NCI-H2227 treated with DMSO at 0.1 percent for 48 hours (cell line): ENCODE measurements at regions not wholly inside any gene's neighbourhood (a gene's known extent, or its start where the extent isn't known, plus 50 kb on each side); places are given as distances from the start of the nearest gene placed in this dataset.

Experiments
- DNase-seq: peaks from one replicate; lab custom pipeline; 2025; lab: John Stamatoyannopoulos, UW

DNA sequence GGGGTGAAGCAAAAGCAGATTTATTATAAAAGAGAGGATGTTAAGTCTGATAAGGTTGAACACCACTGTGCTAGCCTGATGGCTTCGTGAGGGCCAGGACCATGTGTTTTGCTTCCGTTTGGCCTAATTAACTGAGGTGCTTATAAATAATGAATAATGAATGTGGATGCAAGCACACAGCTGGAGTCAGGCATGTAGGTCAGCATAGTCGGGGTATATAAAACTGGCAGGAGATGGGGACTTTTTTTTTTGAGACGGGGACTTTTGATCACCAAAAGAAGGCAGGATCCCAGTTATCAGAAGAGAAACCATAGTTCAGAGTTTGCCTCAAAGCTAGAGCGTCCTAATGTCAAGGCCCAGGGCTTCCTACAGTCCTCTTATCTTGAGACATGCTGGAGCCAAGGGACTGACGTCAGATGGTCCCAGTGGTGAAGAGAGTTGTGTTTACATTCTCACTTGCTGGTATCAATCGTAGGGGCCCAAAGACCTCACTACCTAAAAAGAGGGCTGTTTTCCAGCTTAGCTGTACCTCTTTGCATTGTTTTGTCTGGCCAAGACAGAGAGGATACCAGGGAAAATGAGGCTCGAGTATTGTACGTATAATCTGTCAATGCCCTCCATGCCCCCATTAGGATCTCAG lies 50.4 kb downstream of the RTL9 start:
- no peak for DNase-seq

DNA sequence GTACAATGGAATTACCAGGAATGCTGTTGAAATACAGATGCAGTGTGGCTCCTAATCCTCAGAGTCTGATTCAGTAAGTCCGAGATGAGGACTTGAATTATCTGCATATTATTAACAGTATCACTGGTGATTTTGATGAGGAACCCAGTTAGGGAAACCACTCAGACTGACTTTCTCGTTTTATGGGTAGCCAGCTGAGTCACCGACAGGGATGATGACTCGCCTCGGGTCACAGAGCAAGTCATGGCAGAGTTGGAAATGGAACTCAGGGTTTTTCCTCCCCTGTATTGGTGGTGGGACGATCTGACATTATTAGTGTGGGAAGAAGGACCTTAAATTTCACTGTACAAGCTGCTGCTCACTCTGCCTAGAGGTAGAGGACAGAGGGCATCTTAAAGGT lies 51.3 kb downstream of the RTL9 start:
- DNase-seq, result no peak

DNA sequence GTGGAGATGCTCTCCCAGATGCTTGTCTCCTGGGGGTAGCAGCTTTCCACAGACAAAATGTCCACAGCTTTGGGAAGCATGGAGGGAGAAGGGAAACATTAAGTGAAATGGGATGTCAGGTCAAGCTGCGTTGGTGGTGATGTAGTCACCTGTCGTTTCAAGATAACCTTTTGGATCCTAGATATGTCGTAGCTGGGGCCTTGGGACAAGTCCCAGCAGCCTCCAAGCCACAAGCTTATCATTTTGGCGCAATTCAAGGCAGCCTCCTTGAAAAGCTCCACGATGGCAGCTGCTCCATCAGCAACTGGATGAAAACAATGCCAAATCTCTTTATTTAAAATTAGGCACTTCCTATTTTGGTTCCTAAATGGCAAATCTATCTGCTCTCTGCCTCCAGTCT lies 52.0 kb downstream of the RTL9 start:
- DNase-seq, result no peak

DNA sequence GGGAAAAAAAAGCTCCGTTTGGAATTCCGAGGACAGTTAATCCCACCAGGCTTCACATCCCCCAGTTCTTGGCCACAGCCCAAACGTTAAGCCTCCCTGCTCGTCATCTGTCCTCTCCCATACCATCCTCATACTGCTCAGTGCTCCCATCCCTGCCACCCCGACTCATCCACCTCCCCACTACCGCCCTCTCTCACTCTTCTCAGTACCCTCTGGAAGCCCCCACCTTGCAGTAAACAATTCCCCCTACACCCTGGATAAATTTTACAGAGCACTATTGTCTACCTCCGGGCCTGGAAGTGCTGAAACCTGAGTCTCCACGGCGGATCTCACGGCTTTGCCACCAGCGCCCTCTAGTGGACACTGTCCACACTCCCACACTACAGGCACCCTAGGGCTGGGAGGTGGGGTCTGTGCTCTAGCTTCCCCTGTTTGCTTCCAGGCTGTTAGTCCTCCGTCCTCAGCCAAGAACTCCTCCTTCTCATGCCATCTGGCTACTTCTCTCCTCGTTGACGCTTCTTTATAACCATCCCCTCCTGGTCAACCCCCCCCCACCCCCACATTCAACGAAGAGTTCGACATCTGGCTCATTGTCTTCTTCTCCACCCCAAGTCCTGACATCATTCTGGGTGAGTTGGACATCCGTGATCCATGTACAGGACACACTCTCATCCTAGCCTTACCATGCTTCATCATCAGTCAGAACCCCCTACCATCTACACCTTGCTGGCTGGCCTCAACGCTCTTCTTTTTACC lies 54.5 kb downstream of the RTL9 start:
- peak; percentile 80 for DNase-seq

DNA sequence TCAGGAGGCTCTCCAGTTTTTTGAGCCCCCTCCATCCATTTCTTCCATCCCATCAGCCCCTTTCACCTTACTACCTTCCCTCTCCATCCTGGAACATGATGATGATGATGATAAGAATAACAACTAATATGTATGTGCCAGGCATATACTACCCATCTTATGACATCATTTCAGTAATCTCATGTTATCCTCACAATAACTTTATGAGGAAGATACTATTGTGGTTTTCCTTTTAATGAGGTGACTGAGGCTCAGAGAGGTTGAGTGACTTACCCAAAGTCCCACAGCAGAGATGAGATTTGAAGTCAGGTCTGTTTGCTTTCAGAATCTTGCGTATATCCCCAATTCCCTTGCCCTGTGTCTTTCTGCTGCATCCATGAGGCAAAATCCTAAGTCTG lies 55.1 kb downstream of the RTL9 start:
- no peak for DNase-seq

DNA sequence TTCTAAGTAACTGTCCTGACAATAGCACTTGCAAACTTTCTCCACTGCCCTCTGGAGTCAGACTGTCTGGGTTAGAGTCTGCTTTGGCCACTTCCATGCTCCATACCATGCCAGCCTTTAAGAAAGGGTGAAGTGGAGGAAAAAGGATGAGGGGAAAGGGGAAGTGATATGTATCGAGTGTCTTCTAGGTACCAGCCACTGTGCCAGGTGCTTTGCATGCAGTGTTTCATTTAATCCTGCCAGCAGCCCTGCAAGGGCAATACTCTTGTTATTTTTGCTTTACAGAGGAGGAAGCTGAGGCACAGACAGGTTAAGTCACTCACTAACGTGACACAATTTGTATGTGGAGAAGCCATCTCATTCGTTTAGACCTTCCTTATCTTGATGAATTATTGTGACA lies 55.6 kb downstream of the RTL9 start:
- DNase-seq, result no peak

DNA sequence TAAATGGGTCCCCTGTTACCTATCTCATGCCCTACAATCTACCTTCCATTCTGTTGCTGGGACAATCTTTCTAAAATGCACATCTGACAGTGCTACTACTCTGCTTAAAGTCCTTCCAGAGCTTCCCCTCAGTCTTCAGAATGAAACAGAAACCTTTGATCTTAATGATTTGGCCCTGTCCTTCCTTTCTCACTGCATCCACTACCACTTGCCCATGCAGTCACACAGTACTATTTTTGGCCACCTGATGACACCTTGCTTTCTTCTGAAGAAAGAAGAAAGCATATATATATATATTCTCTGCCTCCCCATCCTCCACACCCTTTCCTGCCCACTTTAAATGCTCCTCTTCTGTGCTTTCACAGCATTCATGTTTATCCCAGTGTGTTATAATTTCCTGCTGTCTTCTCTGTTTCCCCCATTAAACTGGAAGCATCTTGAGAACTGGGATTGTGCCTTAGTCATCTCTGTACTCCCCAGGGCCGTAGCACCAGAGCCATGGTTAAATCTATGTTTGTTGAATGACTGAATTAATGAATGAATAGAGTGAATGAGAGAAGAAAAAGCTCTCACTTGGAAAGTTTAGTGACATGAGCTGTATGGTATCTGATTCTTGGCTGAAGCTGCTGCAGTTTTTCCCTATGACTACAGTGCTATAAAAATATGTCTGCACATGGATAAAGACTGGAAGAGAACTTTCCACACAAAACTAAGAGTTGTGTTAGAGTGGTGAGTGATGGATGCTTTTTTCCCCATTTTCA lies 56.2 kb downstream of the RTL9 start:
- DNase-seq, result no peak

DNA sequence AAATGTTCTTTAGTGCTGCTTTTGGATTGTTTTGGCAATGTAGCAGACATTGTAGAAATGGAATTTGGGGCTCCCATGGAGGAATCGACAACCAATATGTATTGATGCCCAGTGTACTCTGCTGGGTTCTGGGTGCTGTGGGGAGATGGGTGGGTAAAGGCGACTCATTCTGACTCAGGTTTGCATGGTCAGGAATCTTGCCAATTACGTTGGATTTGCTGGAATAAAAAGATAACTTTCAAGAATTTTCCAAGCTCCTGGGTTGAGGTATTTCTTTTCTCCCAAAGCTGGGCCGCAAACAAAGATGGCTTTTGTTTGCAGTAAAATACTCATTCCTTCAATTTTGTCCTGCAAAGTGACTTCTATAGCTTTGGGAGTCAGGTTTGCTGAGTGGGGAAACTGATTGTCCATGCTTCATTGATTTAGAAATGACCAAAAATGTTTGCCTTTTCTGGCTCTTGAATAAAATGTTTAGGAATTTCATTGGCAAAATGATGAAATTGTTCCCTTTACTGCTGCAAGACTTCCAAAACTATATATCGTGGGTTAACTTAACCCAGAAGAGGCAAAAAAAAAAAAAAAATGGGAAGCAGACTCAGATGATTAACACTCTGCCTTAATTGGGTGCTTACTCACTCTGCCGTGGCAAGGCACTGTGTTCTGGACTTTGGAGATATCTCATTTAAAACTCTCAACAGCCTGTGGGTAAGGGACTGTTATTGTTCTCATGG lies 57.0 kb downstream of the RTL9 start:
- DNase-seq, result no peak

DNA sequence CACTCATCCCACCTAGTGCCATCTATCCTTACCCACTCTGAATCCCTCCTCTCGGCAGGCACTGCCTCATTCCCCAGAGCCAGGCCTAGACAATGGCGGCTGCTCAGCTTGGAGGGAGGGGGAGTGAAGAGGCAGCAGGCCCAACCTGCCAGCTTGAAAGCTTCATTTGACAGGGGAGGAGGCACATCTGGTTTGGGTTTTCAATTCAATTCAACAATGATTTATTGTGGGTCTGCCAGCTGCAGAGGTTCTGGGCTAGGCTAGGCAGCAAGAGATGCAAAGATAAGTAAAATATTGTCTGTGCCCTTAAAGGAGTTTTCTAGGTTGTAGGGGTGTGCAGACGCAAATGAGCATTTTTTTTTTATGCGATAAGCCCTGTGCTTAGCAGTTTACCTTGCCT lies 58.5 kb downstream of the RTL9 start:
- DNase-seq, result no peak

DNA sequence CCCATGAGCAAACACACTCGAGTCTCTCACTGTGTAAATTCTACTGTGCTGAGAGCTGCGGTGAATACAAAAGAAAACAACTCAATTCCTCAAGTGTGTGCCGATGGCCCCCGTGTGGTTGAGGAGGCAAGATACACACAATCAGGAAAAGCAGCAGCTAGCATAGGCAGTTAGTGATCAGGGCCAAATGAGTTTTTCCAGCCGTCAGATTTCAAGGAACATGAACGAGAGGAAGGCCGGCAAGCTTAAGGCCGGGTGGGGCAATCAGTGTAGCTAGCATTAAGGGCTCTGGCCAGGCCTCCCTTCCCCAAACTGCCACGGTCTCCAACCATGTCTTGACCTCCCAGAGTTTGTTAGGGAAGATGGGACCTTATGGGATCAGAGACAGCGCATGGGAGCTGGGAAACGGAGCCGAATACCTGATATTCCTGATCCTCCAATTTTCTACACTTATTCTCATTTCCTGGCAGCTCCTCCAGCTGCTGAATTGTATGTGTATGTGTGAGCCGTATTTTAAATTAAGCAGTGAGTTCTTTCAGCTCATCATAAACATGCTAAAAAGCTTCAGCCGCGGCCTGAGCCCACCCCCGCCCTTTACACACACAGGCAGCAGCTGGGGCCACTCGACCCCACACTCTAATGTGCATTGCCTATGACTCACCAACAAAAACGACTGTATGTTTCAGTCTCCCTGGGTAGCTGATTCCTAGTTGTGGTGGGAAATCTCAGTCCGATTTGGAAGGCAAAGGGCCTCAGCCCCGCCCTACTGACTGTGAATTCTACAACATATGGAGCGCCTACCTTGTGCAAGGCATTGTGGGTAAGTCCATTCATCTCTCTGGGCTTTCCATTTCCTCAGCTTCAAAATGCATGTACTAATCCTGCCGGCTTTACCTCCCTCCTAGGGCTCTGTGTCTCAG lies 59.9 kb downstream of the RTL9 start:
- DNase-seq, result peak; percentile 57

DNA sequence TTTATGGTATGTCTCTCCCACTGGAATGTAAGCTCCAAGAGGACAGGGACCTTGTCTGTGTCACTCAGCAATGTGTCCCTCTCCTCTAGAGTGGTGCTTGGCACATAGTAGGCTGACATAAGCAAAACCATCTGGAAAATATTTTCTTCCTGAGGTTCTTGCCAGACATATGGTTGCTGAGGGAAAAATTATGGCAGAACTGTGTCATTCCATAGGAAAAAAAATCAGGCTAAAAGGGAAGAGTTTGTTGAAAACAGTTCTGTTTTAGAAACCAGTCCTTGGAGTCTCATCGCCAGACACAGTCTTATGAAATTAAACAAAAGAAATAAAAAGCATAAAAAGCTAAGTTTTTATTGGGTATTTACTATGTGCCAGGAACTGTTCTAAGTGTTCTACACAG lies 60.9 kb downstream of the RTL9 start:
- DNase-seq, result no peak

DNA sequence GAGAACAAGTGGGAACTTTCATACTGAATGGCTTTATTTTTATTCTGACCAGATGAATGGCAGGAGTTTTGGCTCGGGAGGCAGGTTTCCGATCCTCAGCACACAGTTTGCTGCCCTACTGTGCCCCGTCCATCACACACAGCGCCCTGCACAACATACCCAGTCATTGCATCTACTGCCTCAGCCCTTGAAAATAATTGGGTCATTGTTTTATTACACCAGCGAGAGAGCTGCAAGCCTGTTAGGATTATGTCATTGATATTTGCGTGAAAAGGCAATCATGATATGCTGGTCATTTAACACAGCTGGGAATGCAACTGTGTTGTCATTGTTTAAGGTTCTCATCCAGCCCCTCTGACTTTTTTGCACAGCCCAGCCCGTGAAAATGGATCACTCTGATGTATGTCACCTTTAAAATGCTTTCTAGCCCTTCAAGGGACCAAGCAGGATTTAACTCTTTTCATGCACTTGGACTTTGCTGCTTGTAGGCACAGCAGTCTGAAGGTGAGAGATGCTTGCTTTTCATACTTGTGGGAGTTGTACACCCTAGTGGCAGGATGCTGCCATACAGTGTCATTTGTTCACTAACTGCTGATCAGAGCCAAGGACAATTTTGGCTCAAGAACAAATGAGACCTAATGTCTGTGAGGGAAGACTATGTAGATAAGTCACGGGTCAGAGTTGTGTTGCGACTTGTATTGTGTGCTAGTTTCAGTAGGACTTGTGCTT lies 62.3 kb downstream of the RTL9 start:
- no peak for DNase-seq

DNA sequence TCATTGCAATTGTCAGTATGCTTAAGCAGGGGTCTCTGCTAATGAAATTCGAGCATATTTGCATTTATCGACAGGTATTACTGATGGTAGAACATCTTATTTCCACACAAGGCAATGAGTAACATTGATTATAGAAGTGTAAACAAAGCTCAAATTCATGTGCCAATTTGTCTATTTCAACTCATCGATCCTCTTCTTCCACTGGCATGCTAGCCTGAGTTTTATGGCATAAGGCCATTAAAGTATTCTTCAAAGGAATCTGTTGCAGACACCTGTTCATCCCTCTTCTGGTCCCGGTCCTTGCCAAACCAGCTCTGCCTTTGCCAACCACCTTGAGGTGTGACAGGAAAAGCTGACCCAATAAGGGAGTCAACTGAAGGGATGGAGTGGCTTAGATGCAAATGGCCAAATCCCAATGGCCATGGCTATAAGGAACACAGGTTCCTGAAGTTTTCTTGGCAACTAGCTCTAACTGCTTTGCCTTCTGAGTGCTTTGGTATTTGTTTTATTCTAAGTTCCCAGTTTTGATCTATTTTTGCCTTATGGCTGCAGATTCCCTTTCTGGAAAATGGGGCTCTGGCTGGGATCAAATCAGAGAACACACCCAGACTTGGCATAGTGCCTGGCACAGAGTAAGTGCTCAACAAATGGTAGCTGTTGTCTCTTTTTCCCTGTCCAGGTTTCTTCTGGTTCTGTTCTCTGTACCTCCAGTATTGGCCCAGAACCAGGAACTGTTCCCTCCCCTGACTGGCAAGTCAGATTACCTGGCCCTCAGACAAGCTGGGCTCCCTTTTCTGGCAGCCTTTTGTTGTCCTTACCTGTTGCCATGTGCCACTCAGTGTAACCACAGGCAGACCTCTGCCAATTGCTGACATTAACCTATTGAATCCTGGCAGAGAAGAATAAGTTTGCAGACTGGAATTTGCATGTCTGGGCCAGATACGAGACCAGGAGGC lies 63.1 kb downstream of the RTL9 start:
- no peak for DNase-seq

DNA sequence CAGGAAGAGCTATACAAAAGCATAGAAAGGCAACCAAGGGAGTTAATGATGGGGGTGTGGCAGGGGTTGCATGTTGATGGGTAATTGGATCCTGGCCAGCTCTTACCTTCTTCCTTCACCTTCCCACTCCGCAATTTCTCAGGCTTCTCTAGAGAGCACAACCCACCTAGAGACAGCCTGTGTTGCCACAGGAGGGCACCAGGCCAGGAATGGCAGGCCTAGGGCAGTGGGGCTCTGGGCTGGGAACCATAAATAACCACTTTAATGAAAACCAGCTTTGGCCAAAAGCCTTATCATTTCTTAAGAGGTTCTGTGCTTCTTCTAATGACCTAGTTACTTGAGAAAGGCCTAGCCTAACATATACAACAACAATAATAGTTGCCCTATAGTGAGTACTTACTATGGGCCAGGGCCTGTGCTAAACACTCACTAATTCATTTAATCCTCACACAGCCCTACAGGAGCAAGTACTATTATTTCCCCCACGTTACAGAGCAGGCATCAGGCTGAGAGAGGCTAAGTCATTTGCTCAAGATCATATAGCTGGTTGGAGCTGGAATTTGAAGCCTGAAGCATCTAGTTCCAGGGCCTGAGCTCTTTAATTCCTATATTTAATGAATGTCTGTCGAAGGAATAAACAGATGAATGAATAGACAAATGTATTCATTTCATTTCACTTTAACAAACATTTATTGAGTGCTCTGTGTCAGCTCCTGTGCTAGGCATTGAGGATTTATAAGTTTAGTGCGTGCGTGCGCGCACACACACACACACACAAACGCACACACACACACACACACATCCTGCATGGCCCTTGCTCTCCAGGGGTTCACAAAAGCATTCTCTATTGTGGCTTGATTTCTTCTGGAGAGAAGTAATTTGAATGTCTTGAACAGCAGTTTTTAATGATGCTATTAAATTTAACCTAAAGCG lies 66.8 kb downstream of the RTL9 start:
- no peak for DNase-seq

DNA sequence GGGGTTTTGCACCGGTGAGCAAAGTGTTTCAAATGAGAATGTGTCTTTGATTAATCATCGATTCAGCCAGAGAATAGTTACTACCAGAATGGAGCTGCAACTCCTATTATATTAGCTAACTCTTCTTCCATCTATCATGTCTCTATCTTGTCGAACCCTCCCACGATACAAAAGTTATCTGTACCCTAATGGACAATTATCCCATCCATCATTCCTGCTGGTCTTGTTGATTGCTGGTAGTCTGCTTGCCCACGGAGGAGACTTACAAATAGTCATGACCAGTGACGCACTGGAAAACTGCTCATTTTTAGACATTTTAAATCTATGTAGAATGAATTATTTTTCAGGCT lies 67.5 kb downstream of the RTL9 start:
- no peak for DNase-seq

DNA sequence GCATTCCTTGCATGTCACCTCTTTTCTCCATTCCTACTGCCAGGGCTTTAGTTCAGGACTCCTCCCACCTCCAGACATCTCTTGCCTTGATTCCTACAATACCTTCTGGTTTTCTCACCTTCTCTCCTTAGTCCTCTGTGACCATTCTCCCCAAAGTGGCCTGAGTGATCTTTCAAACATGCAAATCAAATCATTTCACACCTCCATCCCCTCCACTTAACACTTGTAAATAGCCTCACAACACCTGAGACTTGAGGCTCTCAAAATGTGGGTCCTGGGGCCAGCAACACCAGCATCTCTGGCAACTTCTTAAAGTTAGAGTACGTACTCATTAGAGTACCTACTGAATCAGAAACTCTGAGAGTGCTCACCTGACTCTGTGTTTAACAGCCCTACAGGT lies 68.4 kb downstream of the RTL9 start:
- DNase-seq, result no peak

DNA sequence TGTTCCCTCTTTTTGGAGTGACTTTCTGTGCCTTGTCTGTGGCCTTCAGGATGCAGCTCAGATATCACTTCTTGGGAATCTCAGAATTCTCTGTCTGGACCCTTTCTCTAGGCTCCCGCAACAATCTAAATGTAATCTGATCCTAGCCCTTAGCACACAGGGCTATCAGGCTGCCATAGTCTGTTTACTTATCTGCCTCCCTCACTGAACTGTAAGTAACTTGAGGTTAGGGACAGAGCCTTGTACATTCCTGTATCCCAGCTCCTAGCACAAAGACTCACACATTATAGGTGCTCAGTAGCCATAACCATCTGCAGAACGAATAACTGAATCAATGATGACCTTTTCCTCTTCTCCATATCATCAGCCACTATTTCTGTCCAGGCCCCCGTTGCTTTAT lies 69.5 kb downstream of the RTL9 start:
- DNase-seq, result no peak

DNA sequence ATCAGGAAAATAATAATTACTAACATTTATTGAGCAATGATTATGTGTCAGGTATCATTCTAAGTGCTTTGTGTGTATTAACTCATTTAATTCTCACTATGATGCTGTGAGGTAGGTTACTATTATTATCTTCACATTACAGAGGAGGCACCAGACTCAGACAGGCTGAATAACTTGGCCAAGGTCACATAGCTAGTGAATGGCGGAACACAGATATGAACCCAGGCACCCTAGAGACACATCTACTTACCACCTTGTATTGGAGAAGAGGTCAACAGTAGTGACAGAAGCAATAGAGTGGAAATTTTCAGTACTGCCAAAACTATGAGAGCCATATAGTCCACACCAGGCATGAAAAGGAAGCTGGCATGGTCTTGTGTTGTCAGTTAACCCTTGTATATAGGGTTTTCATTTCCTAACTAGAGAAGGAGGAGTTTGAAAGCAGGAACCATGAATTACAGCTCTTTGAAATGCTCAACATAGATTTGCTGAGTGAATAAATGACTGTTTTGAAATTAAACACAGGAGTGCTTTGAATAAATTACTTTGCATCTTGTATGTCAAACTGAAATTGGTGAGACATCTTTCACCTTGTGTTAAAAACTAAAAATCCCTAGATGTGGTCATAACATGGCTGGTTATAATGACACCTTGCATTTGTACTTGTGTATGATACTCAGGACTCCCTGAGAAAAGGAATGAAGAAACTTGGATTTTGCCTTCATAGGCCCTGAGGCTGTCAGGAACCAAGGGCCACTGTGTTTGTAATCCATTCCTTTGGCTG lies 71.8 kb downstream of the RTL9 start:
- DNase-seq, result no peak
